SK-N-SH (cell line): ENCODE measurements at regions not wholly inside any gene's neighbourhood (a gene's known extent, or its start where the extent isn't known, plus 50 kb on each side); places are given as distances from the start of the nearest gene placed in this dataset.

Experiments
- CTCF ChIP-seq: fragments of 200-600 bp; sonication (generic); IDR thresholded peaks from 2 replicates; pipeline ENCODE4 v1.6.1; 2017; ENCODE audit warnings: antibody characterized with exemption, mild to moderate bottlenecking, moderate library complexity
- FOXM1 ChIP-seq: IDR thresholded peaks from 2 replicates; pipeline ENCODE4 v1.4.0; 2012; ENCODE audit warnings: low read depth, mild to moderate bottlenecking
- GABPA ChIP-seq: IDR thresholded peaks from 2 replicates; pipeline ENCODE4 v1.4.0; 2012; ENCODE audit warnings: low read depth, mild to moderate bottlenecking
- IRF3 ChIP-seq: fragments of 150-350 bp; IDR thresholded peaks from 2 replicates; pipeline ENCODE4 v1.6.1; 2016; ENCODE audit warnings: mild to moderate bottlenecking, low read depth, low read length
- MAX ChIP-seq: IDR thresholded peaks from 2 replicates; pipeline ENCODE4 v1.4.0; 2012; ENCODE audit warnings: low read depth
- MXI1 ChIP-seq: IDR thresholded peaks from 2 replicates; pipeline ENCODE4 v1.6.1; 2012; ENCODE audit warnings: mild to moderate bottlenecking, low read depth, low read length, improper control_type of control experiment
- POLR2AphosphoS5 ChIP-seq: IDR thresholded peaks from 2 replicates; pipeline ENCODE4 v1.6.1; 2012; ENCODE audit warnings: low read depth, low read length
- RCOR1 ChIP-seq: fragments of 150-350 bp; IDR thresholded peaks from 2 replicates; pipeline ENCODE4 v1.6.1; 2017; ENCODE audit warnings: antibody characterized with exemption, low read length
- RFX5 ChIP-seq: IDR thresholded peaks from 2 replicates; pipeline ENCODE4 v1.6.1; 2012; ENCODE audit warnings: mild to moderate bottlenecking, improper control_type of control experiment, low read length
- USF1 ChIP-seq: IDR thresholded peaks from 2 replicates; pipeline ENCODE4 v1.4.0; 2012; ENCODE audit warnings: low read depth, borderline replicate concordance
- USF2 ChIP-seq: fragments of 150-350 bp; IDR thresholded peaks from 2 replicates; pipeline ENCODE4 v1.6.1; 2017; ENCODE audit warnings: antibody characterized with exemption, low read length, low read depth, borderline replicate concordance

- TF ChIP-seq POLR2AphosphoS5 (no peak), CTCF (no peak), MAX (no peak), USF1 (no peak), FOXM1 (no peak), RCOR1 (no peak), GABPA (no peak), MXI1 (no peak), USF2 (no peak), RFX5 (no peak), IRF3 (no peak)
These were observed 181.1 kb upstream of the TENT5A start for GRCh38 chr6:81933608-81934051.
